ENCODE measurements at regions not wholly inside any gene's neighbourhood (a gene's known extent, or its start where the extent isn't known, plus 50 kb on each side); places are given as distances from the start of the nearest gene placed in this dataset.
"Not testable (repeated sequence)": the region's sequence is repeated elsewhere in the genome, so short reads cannot be mapped to it uniquely, and the experiment has no call there.

DNA sequence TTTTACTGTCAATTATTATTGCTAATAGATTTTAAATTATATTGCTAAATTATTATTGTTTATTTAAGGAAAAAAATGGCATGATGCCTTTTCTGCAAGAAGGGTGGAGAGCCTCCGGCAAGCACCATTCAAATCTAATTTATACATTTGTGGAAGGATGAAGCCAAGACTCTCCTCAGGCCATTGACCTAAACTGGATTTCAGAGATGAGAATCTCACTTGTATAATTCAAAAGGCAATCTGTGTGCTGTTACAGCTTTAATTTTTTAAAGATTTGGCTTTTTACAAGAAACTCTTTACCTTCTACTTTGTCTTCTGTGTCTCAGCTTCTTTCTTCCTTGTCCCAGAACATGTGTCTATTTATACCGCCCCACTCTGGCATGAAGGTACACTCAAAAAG is 722.5 kb downstream of the ETS1 start:
- DNase-seq = no peak

DNA sequence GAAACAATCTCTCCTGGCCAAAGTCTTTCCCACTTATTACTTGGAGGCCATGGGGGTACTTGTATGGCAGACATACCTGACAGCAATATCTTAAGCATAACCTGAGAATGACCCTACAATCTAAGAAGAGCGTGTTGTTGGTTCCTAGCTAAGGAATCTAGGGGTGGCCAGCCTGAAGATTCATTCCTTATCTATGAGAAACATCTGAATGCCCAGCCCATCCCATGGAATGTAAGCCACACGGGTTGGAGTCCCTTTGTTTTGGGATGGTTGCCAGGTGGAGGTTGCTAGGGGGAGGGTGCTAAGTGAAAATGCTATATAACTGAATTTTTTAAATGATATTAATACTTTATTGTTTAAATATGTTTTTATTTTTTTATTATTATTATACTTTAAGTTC is 725.0 kb downstream of the ETS1 start:
- DNase-seq = no peak

DNA sequence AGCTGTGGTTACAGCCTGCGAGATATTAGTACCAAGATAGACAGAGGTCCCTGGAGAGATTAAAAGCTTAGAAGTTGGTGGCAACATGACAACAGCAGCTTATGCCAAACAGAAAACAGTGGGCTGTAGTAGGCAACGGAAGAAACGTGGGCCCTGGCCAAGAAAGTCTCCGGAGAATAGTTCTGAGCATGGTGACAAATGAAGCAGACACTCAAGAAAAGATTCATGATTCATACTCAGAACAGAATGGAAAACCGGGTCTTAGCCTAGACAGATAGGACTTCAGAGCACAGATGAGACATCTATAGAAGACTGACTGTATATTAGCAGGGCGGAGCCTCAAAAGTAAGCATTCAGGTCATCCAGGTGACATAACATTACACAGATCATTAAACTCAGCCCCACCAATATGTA is 727.4 kb downstream of the ETS1 start:
- DNase-seq = no peak

DNA sequence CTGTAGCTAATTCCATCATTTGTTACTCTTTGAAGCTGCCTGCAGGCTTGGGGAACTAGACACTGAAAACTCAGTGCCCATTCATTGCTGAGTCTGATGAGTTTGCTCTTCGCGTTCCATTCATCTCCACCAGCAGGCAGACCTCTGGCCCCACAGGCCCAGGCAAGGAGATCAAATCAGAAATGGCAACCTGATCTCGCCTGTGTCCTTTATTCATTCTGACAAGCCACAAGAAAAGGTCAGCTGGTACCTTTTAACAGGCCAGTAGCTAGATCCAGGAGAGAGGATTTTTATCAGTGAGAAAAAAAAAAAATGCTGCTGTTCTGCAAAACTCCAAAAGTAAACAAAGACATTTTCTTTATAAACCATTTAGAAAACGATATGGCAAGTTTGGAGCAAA is 742.5 kb downstream of the ETS1 start:
- DNase-seq = no peak

DNA sequence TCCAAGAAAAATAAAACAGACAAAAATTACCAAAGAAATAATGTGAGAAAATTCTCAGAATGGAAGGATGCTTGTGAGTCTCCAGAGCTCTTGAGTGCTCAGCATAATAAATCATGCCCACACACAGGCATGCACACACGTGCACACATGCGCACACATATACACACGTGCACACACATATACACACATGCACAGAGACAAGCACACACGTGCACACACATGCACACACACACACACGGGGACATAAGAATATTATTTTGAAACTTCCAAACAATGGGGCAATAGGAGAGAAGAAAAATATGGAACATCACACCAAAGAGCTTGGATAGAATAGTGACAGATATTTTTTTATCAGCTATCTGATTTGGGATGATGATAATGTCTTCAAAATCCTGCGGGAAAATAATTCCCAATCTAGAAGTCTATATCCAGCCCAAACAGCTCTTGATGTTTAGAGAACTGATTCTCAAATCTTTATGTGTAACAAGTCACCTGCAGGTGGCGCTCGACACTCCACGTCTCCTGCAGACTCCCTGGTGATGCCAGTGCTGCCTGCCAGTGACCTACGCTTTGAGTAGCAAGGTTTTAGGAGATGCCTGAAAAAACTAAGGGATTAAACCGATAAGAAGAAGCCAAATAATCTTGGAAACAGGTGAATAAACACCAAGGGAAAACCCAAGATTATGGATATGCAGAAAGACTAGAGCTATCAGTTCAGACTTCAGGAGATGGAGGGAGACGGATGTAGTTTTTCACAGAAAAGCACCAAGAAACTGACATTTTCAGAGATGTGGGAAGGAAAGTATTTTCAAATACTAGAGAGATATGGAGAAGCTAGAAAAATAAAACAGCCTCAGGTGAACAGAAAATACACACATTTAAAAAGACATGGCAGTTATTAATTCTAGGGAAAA is 743.6 kb downstream of the ETS1 start:
- DNase-seq = peak; percentile 17 to 34

DNA sequence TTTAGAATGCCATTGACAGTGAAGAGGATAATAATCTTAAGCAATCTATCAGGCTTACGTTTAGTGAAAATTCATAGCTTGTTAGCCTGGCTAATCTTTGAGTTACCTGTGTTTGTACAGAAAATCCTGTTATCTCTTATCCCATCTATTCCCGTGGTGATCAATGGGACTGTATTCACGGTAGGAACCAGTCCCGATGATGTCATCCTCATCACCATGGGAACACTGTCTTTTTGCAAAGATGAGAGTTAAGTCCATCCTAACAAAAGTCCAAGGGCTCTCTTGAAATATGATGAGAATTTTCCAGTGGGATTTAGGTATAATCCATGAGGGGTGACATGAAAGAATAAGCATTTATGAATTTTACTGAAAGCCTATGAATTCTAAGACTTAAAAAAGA is 762.2 kb downstream of the ETS1 start:
- DNase-seq = no peak

DNA sequence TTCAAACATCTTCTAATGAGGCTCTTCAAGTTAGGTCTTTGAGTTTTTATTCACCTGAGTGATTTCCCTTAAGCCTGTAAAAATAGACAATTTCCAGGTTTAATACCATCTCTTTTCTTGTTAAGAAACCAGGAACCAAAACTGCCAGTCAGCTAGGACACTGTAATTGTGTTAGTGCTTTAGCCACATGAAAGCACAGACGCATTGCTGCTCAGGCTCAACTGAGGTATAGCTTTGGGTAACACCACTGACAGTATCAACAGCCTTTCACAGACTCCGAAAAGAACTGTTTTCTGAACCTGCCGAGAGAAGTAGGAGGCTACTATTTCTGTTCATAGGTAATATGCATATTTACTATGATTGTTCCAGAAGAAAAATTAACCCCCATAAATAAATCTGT is 768.7 kb downstream of the ETS1 start:
- DNase-seq = no peak

DNA sequence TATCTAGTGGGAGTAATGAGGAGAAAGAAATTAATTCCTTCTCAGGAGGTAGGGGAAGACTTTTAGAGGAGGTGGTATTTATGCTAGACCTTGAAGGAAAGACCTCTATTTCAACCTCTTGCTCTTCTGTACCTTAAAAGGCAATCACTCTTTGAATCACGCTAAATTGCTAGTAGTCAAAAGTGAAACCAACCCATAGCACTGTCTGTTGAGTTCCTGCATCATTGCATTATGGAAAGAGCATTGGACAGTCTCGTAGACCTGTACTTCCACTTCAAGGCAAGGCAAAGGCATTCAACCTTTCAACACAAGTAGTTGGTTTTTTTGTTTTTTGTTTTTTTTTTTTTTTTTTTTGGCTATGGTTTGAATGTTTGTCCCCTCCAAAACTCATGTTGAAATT is 770.4 kb downstream of the ETS1 start:
- no peak for DNase-seq

DNA sequence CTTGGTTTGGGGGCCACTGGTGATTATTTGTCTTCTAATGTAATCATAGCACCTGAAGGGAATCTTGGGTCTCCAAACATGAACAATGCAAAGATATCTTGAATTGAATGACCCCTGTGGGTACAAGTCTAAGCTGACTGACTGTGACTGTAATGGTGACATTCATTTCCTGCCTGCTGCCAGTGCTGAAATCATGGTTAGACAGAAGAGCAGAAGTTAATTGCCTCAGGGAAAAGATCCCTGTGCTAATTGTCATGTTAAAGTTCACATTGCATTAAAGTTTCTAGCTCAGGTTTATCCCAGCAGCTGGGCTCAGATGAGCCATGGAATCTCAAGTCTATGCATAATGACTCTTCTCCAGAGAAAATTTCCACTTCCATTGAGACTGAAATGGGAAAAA is 772.0 kb downstream of the ETS1 start:
- no peak for DNase-seq

DNA sequence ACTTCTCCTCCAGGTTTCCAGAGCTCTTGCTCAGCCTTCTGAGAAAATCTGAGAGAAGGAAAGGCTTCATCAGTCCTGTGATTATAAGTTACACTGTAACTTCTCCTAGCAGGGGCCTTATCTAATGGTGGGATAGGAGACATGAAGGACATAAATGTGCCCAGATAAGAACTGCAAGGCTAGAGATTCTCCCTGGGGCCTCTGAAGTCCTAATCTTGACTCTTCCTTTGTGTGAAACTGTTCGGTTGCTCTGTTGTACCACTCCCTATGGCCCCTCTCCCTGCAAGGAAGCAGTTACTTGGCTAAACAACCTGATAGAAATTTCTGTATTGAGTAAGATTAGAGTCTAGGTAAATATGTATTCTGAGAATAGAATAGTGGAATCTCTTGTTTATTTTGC is 780.9 kb downstream of the ETS1 start:
- no peak for DNase-seq

DNA sequence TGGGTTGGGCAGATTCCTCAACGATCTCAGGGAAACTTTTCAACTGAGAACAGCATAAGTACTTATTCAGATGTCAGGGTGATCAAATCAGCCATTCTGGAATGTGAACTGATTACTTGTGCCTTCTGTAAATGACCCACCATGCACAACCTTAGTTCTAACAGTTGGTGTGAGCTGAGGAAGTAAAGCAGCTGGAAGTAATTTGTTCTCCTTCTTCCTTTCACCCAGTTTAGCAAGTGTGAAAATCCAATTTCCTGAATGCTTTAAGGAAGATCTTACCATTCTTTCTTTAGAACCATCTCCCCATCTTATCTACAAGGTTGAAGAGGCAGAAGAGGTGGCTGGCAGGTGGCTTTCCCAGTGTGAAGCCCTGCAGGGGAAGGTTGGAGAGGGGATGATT is 781.6 kb downstream of the ETS1 start:
- no peak for DNase-seq

DNA sequence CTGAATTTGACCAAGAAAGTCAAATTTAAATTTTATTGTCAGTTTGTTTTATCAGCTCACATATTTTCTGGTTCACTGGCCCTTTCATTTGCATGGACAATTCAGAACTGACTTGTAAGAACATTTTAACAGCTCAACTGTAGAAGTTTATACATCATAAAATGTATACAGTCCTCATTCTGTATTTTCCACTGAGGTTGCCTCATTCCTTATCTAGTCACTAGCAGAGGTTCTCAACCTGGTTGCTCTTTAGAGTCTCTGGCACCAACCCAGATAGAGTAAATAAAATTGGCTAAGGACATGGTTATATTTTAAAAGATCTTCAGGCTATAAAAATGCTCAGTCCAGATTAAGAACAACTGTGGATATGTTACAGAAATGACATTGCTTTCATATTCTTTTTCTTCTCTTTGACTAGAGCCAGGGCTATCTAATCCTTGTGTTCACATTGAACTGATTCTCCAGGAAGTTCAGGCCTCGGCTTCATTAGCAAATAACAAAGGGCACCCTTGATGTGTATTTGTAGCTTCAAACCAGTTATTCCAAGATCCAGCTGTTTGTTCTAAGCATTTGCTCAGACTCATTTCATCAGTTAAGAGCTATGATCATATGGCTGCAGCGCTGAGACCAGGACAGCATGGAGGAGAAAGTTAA is 782.5 kb downstream of the ETS1 start:
- no peak for DNase-seq

DNA sequence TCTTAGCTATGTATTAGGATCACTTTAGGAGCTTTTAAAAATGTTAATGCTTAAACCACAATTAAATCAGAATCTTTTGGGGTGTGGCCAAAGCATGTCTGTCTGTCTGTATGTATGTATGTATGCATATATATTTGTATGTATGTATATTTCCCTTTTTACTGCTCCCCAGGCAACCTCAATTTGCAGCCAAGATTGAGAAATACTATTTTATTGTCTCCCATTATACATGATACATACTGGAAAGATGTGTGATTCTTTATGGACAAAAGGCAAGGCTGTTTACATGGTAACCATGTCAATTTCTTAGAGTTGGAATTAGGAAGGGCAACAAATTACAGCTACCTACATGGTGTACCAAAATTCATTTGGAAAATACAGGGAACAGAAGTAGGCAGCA is 783.6 kb downstream of the ETS1 start:
- no peak for DNase-seq

DNA sequence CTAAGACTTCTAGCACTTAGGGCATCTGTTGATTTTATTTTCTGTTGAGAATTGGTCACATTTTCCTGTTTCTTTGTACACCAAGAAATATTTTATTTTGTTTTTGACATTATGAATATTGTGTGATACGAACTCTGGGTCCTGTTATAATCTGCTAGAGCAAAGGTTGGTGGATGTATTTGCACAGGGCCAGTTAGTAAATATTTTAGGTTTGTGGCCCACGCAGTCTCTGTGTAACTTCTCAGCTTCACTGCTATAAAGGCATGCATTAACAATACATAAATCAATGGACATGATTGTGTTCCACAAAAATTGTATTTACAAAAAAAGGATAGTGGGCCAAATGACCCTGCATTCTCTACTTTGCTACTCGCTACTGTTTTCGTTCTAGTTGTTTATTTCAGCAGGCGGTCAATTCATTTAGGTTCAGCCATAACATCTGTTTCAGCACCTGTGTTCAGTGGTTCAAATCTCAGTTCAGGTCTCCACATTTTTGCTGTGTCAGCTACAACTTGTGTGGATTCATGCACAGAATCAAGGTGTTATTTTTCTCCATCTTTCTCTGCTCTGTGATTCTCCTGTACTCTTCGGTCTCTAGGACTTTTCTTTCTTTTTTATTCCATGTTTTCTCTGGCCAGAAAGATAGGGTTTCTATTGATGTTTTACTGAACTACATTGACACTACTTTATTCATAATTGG is 786.2 kb downstream of the ETS1 start:
- DNase-seq = no peak

DNA sequence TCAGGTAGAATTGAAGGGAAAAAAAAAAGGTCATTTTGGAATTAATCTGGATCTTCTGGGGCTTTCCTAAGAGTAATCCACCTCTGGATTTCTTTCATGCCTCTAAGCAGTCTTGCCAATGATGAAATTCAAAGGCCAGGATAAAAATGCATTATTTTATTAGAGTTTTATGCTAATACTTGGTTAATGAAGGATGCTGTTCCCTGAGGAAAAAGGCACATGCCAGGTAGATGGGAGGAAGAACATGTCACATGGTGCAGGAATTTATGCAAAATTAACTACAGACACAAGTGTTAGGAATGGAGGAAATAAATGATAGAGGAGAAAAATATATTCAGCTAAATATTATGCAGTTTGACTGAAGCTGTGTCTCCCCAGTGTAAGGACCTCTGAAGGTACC is 792.0 kb downstream of the ETS1 start:
- no peak for DNase-seq

DNA sequence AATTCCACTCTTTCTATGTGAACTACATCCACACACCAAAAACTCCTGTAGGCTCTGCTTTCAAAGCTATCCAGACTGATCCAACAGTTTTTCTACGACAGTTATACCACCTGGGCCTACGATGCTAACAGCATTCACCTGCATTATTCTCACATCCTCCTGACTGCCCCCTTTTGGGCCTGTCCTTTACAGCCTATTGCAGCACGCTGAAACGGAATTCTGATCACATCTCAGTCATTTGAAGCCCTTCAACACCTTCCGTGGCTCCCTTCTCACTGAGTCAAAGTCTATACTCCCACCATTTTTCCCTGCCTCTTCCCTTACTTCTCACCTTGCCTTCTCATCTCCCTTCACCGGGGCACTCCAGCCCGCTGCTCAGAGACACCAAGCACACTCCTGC is 791.3 kb upstream of the KIRREL3 start:
- DNase-seq = no peak

DNA sequence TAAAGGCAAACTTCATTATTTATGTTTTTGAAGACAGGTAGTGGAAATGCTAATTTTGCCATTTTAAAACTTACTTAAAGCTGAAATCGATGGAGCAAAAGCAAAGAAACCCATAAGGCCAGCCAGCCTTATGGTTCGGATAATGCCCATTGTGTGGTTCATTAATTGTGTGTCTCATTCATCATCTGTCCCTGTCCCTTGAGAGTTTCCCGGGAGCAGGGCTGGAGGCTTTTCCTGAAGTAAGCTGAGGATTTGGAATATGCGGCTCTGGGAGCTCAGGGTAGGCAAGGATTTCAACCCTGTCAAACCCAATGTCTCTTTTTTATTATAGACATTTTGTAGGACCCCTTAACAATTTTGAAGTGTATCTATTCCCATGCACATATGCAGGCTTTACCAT is 790.0 kb upstream of the KIRREL3 start:
- no peak for DNase-seq

DNA sequence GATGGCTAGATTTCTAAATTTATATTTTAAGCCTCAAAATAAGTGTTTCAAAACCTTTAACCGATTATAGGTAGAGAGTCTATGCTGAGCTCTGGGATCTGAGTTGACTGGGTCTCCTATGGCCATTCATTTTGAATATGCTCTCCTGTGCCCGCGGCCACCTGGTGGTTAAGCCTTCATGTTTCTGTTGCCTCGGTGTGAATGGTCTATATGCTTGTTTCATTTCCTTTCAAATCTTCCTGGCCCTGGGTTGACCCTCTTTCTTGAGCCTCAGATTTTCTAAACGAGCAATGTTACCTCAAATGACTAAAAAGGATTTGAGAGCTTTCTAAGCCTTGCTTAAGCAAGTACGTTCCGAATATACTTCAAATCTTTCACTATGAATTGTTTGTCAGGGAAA is 789.4 kb upstream of the KIRREL3 start:
- no peak for DNase-seq

DNA sequence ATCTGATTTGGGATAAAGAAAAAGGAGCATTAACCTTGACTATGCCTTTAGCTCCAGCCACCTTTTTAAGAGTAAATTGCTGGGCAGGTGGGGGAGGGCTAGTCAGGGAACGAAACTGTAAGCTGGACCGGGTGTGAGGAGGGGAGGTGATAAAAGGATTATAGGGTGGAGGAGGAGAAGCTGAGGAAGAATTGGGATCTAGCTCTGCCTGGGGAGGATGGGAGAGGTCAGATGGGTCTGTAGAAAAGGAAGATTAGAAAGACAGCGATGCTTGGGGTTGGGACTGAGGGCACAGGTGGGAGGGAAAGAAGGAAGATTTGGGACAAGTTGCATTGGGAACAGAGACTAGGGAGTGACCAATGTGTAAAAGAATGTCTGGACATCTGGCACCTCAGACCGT is 772.4 kb upstream of the KIRREL3 start:
- not testable (repeated sequence) for DNase-seq

DNA sequence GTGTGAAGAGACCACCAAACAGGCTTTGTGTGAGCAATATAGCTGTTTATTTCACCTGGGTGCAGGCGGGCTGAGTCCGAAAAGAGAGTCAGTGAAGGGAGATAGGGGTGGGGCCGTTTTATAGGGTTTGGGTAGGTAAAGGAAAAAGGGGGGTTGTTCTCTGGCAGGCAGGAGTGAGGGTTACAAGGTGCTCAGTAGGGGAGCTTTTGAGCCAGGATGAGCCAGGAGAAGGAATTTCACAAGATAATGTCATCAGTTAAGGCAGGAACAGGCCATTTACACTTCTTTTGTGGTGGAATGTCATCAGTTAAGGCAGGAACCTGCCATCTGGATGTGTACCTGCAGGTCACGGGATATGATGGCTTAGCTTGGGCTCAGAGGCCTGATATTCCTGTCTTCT is 768.4 kb upstream of the KIRREL3 start:
- DNase-seq = not testable (repeated sequence)

DNA sequence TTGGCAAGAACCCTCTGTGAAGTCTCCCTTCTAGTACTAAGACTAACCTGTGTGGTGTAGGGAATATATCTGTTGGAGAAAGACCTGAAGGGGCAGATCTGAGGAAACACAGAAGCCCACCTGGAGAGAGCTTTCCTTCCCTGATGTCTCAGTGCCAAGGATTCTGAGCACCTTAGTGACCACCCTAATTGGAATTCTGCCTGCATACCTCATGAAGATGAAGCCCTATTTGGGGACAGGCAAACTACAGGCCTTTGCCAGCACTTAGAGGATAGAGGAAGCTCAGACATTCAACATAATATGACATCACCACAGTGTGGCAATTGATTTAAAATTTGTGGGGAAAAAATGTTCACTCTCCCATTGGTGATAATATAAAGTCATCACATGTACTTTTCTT is 766.2 kb upstream of the KIRREL3 start:
- DNase-seq = no peak

DNA sequence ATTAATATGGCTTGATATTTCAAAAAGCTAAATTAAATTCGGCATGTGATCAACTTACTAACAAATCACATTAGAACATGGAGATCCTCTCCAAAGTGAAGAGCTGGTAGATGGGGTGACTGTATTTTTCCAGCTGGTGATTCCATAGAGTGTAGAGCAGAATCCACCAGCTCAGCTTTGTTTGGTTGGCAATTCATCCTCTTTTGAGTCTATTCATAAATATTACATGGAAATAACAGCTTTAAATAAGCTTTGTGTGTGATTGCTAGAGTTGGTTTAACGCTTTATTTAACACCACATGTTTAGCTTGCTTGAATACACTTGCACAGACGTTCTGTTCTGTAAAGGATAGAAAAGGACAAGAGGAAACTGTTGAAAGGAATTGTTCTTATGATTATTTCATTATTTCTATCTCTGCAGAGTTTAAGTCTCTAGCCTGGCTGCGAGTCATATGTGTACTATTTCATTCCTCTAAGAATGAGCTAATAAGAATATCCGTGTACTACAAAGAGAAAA is 738.3 kb upstream of the KIRREL3 start:
- no peak for DNase-seq

DNA sequence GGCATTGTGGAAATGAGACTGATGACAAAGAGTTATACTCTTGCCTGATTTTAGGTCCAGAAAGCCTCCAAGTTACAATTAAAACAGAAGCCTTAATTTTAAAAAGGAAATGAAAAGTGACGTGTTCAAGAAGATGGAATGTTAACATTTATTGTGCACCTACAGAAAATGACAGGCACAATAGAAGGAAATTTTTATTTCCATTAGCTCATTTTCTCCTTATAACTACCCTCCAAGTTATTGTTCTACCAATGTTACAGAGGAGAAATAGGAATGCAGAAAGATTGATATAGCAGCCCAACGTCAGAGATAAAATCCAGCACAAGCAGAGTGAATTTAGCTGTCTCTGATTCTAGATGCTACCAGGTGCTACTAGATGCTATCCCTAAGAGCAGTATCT is 736.9 kb upstream of the KIRREL3 start:
- DNase-seq = no peak
